ENCODE measurements at regions not wholly inside any gene's neighbourhood (a gene's known extent, or its start where the extent isn't known, plus 50 kb on each side); places are given as distances from the start of the nearest gene placed in this dataset.

DNA sequence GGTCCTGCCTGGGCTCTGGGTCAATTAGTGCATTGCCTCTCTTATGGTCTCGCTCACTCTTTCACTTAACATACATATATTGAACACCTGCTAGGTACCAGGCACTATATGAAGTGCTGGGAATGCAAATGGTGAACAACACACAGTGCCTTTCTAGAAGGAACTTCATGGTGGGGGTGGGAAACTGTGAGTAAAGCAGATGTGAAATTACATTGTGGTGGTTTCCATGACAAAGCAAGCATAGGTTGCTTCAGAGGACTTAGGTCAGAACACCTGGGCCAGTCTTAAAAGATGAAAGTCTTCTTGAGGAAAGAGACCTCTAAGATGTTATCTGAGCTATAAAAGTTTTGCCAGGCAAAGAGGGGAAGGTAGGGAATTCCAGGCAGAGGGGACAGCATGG is 231.3 kb downstream of the BUD13 start:
- Histone ChIP-seq H3K27ac (ENCODE audit: low read length) (no peak overlapping the region), H3K79me2 (replicated peaks; ENCODE audit: insufficient read depth, low read length) (no peaks in the 10 kb centered on the region), H3K9me3 (ENCODE audit: low read length) (no peaks in the 10 kb centered on the region), H3K9ac (ENCODE audit: low read length) (no peak overlapping the region), H2AFZ (ENCODE audit: low read depth, low read length) (no peak overlapping the region), H3K36me3 (ENCODE audit: insufficient read depth, low read length) (no peaks in the 10 kb centered on the region), H4K20me1 (ENCODE audit: insufficient read depth) (no peaks in the 10 kb centered on the region), H3K9me2 (ENCODE audit: insufficient read depth, low read length) (no peaks in the 10 kb centered on the region), H3K27me3 (ENCODE audit: insufficient read depth, low read depth, low read length) (no peaks in the 10 kb centered on the region), H3K4me2 (ENCODE audit: low read length) (no peak overlapping the region), H3K4me3 (ENCODE audit: low read length) (no peak overlapping the region), H3F3A (ENCODE audit: insufficient read depth, low read length, poor library complexity, severe bottlenecking) (no peaks in the 10 kb centered on the region)
- TF ChIP-seq MXI1 (conservative IDR thresholded peaks at IDR 0.05; ENCODE audit: poor library complexity, severe bottlenecking) (no peak), EZH2 (IDR thresholded peaks at IDR 0.05; ENCODE audit: borderline replicate concordance, insufficient read depth, low read length, poor library complexity, severe bottlenecking) (no peak), POLR2AphosphoS5 (IDR thresholded peaks at IDR 0.05) (no peak), SMC3 (conservative IDR thresholded peaks at IDR 0.05; ENCODE audit: poor library complexity) (no peak), RAD21 (conservative IDR thresholded peaks at IDR 0.05) (no peak), EP300 (conservative IDR thresholded peaks at IDR 0.05; ENCODE audit: poor library complexity, severe bottlenecking) (no peak), TAF1 (IDR thresholded peaks at IDR 0.05; ENCODE audit: low read depth) (no peak)
- TF ChIP-seq, protein P1, sequence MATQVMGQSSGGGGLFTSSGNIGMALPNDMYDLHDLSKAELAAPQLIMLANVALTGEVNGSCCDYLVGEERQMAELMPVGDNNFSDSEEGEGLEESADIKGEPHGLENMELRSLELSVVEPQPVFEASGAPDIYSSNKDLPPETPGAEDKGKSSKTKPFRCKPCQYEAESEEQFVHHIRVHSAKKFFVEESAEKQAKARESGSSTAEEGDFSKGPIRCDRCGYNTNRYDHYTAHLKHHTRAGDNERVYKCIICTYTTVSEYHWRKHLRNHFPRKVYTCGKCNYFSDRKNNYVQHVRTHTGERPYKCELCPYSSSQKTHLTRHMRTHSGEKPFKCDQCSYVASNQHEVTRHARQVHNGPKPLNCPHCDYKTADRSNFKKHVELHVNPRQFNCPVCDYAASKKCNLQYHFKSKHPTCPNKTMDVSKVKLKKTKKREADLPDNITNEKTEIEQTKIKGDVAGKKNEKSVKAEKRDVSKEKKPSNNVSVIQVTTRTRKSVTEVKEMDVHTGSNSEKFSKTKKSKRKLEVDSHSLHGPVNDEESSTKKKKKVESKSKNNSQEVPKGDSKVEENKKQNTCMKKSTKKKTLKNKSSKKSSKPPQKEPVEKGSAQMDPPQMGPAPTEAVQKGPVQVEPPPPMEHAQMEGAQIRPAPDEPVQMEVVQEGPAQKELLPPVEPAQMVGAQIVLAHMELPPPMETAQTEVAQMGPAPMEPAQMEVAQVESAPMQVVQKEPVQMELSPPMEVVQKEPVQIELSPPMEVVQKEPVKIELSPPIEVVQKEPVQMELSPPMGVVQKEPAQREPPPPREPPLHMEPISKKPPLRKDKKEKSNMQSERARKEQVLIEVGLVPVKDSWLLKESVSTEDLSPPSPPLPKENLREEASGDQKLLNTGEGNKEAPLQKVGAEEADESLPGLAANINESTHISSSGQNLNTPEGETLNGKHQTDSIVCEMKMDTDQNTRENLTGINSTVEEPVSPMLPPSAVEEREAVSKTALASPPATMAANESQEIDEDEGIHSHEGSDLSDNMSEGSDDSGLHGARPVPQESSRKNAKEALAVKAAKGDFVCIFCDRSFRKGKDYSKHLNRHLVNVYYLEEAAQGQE (IDR thresholded peaks at IDR 0.05; ENCODE audit: borderline replicate concordance) = no peak
- TF ChIP-seq, protein P2, sequence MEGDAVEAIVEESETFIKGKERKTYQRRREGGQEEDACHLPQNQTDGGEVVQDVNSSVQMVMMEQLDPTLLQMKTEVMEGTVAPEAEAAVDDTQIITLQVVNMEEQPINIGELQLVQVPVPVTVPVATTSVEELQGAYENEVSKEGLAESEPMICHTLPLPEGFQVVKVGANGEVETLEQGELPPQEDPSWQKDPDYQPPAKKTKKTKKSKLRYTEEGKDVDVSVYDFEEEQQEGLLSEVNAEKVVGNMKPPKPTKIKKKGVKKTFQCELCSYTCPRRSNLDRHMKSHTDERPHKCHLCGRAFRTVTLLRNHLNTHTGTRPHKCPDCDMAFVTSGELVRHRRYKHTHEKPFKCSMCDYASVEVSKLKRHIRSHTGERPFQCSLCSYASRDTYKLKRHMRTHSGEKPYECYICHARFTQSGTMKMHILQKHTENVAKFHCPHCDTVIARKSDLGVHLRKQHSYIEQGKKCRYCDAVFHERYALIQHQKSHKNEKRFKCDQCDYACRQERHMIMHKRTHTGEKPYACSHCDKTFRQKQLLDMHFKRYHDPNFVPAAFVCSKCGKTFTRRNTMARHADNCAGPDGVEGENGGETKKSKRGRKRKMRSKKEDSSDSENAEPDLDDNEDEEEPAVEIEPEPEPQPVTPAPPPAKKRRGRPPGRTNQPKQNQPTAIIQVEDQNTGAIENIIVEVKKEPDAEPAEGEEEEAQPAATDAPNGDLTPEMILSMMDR (IDR thresholded peaks at IDR 0.05; ENCODE audit: poor library complexity, severe bottlenecking) = no peak

DNA sequence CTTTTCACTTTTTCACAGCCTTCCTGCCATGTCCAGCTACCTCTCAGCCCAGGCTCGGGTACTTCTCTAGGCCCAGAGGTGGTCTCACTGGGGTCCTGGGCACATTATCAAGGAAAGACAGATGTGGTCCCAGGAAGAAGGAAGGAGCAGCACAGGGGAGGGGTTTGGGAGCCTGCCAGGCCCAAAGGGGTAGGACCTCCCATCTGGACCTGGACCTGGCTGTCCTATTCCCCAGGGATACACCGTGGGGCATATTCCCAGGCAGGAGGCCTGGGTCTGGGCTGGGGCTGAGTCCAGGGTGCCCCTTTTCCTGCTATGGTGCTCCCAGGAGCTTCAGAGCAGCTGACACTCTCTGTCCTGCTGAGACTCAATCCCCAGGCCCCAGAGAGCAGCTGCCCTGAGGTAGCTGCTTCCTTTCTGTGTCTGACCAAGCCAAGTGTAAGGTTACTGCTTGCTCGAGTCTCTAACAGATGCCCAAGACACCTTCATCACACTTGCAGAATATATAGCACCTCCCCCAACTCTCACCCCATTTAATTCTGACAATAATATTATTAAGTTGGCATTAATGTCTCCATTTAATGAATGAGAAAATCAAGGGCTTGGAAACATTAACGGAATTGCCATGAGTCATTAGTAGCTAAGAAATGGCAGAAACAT is 232.0 kb downstream of the BUD13 start:
- no peak overlapping the region for H3K4me3 ChIP-seq (ENCODE audit: low read length)
- no peak for TF ChIP-seq RAD21 (conservative IDR thresholded peaks at IDR 0.05)
- TF ChIP-seq, protein P2 (IDR thresholded peaks at IDR 0.05; ENCODE audit: poor library complexity, severe bottlenecking) = no peak
- H2AFZ ChIP-seq (ENCODE audit: low read depth, low read length) = no peak overlapping the region
- no peak overlapping the region for H3K4me2 ChIP-seq (ENCODE audit: low read length)
- no peaks in the 10 kb centered on the region for H3F3A ChIP-seq (ENCODE audit: insufficient read depth, low read length, poor library complexity, severe bottlenecking)
- no peaks in the 10 kb centered on the region for H3K9me3 ChIP-seq (ENCODE audit: low read length)
- H3K27ac ChIP-seq (ENCODE audit: low read length) = no peak overlapping the region
- H3K36me3 ChIP-seq (ENCODE audit: insufficient read depth, low read length) = no peaks in the 10 kb centered on the region
- no peaks in the 10 kb centered on the region for H3K9me2 ChIP-seq (ENCODE audit: insufficient read depth, low read length)
- H4K20me1 ChIP-seq (ENCODE audit: insufficient read depth) = no peaks in the 10 kb centered on the region
- no peaks in the 10 kb centered on the region for H3K27me3 ChIP-seq (ENCODE audit: insufficient read depth, low read depth, low read length)
- no peak overlapping the region for H3K9ac ChIP-seq (ENCODE audit: low read length)
- H3K79me2 ChIP-seq (replicated peaks; ENCODE audit: insufficient read depth, low read length) = no peaks in the 10 kb centered on the region

Data from neural cell (in vitro differentiated cells).